22Rv1 (cell line): ENCODE measurements at regions not wholly inside any gene's neighbourhood (a gene's known extent, or its start where the extent isn't known, plus 50 kb on each side); places are given as distances from the start of the nearest gene placed in this dataset.

ENCODE experiments used
- ZFX ChIP-seq: fragments of 450-650 bp; IDR thresholded peaks from 2 replicates; pipeline ENCODE4 v1.6.1; 2017; ENCODE audit warnings: antibody characterized with exemption, borderline replicate concordance
- TF ChIP-seq, protein P1 (sequence below): fragments of 450-650 bp; IDR thresholded peaks from 2 replicates; pipeline ENCODE4 v1.5.1; 2017; ENCODE audit warnings: mild to moderate bottlenecking

DNA sequence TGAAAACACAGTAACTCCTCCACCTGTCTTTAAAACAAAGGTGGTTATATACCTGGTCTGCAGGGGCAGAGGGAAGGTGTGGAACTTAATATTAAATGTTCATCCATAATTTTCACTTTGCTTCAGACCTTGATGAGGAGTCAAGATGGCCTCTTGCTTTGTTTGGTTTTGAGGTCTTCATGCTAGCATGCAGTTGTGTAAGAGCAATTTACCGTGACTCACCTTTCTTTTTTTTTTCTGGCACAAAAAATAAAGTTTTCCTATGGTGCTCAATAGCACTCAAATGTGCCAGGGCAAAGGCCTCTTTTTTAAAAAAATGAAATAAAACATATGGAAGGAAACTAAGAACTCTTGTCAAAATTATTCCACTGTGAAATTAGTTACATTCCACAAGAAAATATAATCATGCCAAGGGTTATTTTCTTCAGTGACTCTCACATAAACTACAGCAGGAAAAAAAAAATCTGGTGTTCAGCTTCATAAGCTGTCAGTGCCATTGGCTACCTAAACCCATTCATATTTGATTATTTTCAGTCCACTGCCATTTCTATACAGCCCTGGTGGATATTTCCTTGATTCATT lies 128.2 kb downstream of the SLC7A11 start:
- TF ChIP-seq, protein P1, sequence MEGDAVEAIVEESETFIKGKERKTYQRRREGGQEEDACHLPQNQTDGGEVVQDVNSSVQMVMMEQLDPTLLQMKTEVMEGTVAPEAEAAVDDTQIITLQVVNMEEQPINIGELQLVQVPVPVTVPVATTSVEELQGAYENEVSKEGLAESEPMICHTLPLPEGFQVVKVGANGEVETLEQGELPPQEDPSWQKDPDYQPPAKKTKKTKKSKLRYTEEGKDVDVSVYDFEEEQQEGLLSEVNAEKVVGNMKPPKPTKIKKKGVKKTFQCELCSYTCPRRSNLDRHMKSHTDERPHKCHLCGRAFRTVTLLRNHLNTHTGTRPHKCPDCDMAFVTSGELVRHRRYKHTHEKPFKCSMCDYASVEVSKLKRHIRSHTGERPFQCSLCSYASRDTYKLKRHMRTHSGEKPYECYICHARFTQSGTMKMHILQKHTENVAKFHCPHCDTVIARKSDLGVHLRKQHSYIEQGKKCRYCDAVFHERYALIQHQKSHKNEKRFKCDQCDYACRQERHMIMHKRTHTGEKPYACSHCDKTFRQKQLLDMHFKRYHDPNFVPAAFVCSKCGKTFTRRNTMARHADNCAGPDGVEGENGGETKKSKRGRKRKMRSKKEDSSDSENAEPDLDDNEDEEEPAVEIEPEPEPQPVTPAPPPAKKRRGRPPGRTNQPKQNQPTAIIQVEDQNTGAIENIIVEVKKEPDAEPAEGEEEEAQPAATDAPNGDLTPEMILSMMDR = no peak
- TF ChIP-seq ZFX = no peak
